ENCODE measurements at regions not wholly inside any gene's neighbourhood (a gene's known extent, or its start where the extent isn't known, plus 50 kb on each side); places are given as distances from the start of the nearest gene placed in this dataset.

DNA sequence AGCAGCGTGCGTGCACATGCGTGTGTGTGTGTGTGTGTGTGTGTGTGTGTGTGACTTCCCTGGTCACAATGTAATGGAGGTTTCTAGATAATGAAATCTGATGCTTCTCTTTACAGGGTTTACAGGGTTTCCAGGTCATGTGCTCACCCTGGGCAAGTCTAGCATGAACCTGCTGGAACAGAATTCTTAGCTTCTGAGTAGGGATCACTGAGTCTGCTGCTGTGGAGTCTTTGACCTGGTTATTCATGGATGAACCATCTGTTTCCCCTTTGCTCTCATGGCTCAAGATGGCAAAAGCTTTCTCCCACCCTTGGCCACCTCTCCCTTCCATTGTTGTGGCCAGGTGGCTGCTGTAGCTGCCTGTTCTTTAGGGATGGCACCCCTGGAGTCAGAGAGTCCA is 111.6 kb upstream of the SHB start:
- H3K4me3 ChIP-seq (ENCODE audit: low read depth, low read length), result no peak overlapping the region
- no peak for DNase-seq (ENCODE audit: low read depth)
- TF ChIP-seq, protein P1, sequence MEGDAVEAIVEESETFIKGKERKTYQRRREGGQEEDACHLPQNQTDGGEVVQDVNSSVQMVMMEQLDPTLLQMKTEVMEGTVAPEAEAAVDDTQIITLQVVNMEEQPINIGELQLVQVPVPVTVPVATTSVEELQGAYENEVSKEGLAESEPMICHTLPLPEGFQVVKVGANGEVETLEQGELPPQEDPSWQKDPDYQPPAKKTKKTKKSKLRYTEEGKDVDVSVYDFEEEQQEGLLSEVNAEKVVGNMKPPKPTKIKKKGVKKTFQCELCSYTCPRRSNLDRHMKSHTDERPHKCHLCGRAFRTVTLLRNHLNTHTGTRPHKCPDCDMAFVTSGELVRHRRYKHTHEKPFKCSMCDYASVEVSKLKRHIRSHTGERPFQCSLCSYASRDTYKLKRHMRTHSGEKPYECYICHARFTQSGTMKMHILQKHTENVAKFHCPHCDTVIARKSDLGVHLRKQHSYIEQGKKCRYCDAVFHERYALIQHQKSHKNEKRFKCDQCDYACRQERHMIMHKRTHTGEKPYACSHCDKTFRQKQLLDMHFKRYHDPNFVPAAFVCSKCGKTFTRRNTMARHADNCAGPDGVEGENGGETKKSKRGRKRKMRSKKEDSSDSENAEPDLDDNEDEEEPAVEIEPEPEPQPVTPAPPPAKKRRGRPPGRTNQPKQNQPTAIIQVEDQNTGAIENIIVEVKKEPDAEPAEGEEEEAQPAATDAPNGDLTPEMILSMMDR (IDR thresholded peaks at IDR 0.05; ENCODE audit: low read depth, low read length, missing control alignments), result no peak

GRCh38 chr9:38179965-38180364 is 110.9 kb upstream of the SHB start:
- H3K4me3 ChIP-seq (ENCODE audit: low read depth, low read length), result no peak overlapping the region
- TF ChIP-seq, protein P1 (IDR thresholded peaks at IDR 0.05; ENCODE audit: low read depth, low read length, missing control alignments), result no peak

GRCh38 chr9:38178237-38178636 is 109.2 kb upstream of the SHB start:
- no peak for DNase-seq (ENCODE audit: low read depth)
- TF ChIP-seq, protein P1 (IDR thresholded peaks at IDR 0.05; ENCODE audit: low read depth, low read length, missing control alignments), result no peak
- H3K4me3 ChIP-seq (ENCODE audit: low read depth, low read length), result no peak overlapping the region

More at GRCh38 chr9:38179965-38180364, 110.9 kb upstream of the SHB start:
- DNase-seq (ENCODE audit: low read depth), result no peak

DNA sequence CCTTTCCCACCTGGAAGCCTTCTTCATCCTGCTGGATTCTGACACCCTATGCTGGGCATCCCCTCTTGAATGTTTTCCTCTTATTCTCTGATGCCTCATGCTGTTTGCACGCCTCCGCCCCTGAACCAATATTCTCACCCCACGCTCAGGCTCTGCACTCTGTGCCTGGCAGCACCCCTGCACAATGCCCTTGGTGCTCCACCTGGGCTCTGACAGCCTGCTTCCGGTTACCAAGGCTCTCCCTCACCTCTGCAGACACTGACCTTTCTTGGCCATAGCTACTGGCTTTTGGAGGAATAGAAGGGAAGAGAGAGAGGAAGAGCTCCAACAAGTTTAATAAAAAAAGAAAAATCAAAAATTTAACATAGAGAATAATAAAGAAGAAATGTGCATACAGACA is 108.7 kb upstream of the SHB start:
- H3K4me3 ChIP-seq (ENCODE audit: low read depth, low read length), result no peak overlapping the region
- TF ChIP-seq, protein P1 (IDR thresholded peaks at IDR 0.05; ENCODE audit: low read depth, low read length, missing control alignments), result no peak
- DNase-seq (ENCODE audit: low read depth), result no peak

DNA sequence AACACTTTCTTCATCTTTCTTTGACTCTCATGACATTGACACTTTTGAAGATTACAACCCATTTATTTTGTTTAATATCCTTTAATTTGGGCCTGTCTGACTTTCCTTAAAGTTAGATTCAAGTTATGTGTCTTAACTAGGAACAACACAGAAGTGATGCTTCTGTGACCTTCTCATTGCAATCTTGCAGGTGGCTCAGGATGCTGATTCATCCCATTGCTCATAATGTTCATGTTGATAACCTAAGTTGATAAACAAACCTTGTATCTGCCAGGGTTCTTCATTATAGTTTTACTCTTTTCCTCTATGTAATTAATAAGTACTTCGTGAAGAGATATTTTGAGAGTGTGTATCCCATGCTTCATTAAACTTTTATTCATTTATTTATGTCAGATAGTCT is 107.2 kb upstream of the SHB start:
- DNase-seq (ENCODE audit: low read depth), result no peak
- TF ChIP-seq, protein P1 (IDR thresholded peaks at IDR 0.05; ENCODE audit: low read depth, low read length, missing control alignments), result no peak
- no peak overlapping the region for H3K4me3 ChIP-seq (ENCODE audit: low read depth, low read length)

GRCh38 chr9:38175423-38175822 is 106.4 kb upstream of the SHB start:
- H3K4me3 ChIP-seq (ENCODE audit: low read depth, low read length), result no peak overlapping the region
- DNase-seq (ENCODE audit: low read depth), result no peak
- TF ChIP-seq, protein P1 (IDR thresholded peaks at IDR 0.05; ENCODE audit: low read depth, low read length, missing control alignments), result no peak

GRCh38 chr9:38172586-38172985 is 103.6 kb upstream of the SHB start:
- TF ChIP-seq, protein P1 (IDR thresholded peaks at IDR 0.05; ENCODE audit: low read depth, low read length, missing control alignments), result no peak
- no peak overlapping the region for H3K4me3 ChIP-seq (ENCODE audit: low read depth, low read length)
- DNase-seq (ENCODE audit: low read depth), result no peak

All from GM12864 (cell line).